ENCODE measurements at regions not wholly inside any gene's neighbourhood (a gene's known extent, or its start where the extent isn't known, plus 50 kb on each side); places are given as distances from the start of the nearest gene placed in this dataset.

DNA sequence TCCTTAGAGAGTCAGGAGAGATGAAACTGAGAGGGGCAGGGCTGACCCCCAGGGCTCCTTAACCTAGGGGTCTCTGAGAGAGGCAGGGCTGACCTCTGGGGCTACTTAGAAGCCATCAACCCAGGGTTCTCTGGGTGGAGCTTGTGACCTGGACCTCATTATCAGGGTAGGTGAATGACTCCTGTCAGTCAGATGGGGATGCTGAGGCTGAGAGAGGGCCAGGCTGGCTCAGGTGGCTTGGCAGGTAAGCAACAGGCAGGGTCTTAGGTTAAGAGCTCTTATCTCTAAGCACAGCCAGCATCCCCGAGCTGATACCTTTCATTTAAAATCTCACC is 160.9 kb downstream of the PTPRU start:
- TF ChIP-seq MYC (IDR thresholded peaks at IDR 0.05; ENCODE audit: low read depth, low read length), result no peak
- TF ChIP-seq, protein P1, sequence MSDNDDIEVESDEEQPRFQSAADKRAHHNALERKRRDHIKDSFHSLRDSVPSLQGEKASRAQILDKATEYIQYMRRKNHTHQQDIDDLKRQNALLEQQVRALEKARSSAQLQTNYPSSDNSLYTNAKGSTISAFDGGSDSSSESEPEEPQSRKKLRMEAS (IDR thresholded peaks at IDR 0.05; ENCODE audit: low read depth, low read length), result no peak
- TF ChIP-seq, protein P2, sequence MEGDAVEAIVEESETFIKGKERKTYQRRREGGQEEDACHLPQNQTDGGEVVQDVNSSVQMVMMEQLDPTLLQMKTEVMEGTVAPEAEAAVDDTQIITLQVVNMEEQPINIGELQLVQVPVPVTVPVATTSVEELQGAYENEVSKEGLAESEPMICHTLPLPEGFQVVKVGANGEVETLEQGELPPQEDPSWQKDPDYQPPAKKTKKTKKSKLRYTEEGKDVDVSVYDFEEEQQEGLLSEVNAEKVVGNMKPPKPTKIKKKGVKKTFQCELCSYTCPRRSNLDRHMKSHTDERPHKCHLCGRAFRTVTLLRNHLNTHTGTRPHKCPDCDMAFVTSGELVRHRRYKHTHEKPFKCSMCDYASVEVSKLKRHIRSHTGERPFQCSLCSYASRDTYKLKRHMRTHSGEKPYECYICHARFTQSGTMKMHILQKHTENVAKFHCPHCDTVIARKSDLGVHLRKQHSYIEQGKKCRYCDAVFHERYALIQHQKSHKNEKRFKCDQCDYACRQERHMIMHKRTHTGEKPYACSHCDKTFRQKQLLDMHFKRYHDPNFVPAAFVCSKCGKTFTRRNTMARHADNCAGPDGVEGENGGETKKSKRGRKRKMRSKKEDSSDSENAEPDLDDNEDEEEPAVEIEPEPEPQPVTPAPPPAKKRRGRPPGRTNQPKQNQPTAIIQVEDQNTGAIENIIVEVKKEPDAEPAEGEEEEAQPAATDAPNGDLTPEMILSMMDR (IDR thresholded peaks at IDR 0.05; ENCODE audit: low read depth, low read length), result no peak
- no peak for TF ChIP-seq POLR2A (IDR thresholded peaks at IDR 0.05; ENCODE audit: extremely low read depth, insufficient read length)
- DNase-seq (ENCODE audit: low read depth), result no peak
- H3K4me3 ChIP-seq (ENCODE audit: low read depth, low read length), result no peak overlapping the region

DNA sequence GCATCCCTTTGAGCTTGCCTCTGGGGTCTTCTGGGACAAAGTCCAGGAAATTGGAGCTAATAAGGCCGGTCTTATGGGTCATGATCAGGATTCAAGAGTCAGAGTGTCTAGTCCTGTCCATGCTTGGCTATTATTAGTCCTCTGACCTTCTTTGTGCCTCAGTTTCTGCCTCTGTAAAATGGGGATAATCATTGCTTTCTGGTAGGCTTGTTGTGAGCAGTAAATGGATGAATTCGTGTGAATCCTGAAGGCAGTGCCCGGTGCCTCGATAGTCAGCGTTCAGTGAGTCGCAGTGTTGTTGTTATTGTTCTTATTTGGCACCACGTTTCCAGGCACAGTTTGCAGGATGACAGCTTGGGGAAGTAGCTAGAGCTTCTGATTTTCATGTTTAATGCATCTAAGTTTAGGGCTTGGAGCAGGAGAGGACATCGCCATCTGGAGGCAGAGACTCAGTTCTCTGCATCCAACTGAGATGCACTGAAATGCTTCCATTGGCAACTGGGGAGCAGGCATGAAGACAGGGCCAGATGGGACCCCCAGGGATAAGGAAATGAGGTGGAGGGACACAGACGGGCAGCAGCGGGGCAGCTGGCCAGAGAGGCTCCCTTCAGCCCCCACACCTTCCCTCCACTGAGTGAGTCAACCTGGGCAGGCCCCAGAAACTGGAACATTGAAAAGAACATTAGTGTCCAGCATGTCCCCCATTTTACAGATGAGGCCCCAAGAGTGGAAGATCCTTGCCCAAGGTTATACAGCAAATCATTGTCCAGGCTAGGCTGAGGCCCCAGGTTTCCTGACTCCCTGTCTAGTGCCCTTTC is 160.3 kb downstream of the PTPRU start:
- no peak for TF ChIP-seq POLR2A (IDR thresholded peaks at IDR 0.05; ENCODE audit: extremely low read depth, insufficient read length)
- TF ChIP-seq, protein P2 (IDR thresholded peaks at IDR 0.05; ENCODE audit: low read depth, low read length), result peak; percentile 19
- no peak for DNase-seq (ENCODE audit: low read depth)
- no peak overlapping the region for H3K4me3 ChIP-seq (ENCODE audit: low read depth, low read length)

DNA sequence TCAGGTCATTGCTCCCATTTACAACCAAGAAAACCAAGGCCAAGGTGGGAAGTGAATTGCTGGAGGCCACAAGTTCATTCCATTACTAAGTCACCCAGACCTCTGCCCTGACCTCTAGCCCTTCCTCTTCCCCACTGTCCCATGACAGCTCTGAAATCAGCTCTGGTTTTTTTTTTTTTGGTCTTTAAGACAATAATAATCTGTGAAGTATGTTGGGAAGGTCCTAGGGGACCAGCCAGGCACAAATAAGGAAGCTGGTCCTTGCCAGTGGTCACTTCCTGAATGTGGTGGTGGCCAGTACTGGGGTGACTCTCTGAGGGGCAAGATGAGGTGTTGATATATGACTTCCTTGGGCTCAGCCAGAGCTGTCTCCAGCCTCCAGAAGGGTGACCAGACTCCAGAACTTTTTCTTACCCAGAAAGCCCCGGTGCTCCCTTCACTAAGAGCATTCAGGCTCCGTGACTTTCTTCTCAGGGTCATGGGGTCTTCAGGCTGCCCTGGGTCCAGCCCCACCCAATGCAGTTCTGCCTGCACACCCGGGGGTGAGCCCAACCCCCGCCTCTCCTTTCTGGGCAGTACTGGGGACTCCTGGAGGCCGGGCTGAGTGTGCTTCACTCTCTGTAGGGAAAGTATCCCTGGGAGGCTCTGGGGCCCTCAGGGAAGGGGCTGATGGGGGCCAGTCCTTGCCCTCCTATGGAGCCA is 159.6 kb downstream of the PTPRU start:
- no peak overlapping the region for H3K4me3 ChIP-seq (ENCODE audit: low read depth, low read length)
- DNase-seq (ENCODE audit: low read depth), result no peak
- no peak for TF ChIP-seq MYC (IDR thresholded peaks at IDR 0.05; ENCODE audit: low read depth, low read length)
- no peak for TF ChIP-seq POLR2A (IDR thresholded peaks at IDR 0.05; ENCODE audit: extremely low read depth, insufficient read length)
- TF ChIP-seq, protein P1 (IDR thresholded peaks at IDR 0.05; ENCODE audit: low read depth, low read length), result no peak
- TF ChIP-seq, protein P2 (IDR thresholded peaks at IDR 0.05; ENCODE audit: low read depth, low read length), result no peak

DNA sequence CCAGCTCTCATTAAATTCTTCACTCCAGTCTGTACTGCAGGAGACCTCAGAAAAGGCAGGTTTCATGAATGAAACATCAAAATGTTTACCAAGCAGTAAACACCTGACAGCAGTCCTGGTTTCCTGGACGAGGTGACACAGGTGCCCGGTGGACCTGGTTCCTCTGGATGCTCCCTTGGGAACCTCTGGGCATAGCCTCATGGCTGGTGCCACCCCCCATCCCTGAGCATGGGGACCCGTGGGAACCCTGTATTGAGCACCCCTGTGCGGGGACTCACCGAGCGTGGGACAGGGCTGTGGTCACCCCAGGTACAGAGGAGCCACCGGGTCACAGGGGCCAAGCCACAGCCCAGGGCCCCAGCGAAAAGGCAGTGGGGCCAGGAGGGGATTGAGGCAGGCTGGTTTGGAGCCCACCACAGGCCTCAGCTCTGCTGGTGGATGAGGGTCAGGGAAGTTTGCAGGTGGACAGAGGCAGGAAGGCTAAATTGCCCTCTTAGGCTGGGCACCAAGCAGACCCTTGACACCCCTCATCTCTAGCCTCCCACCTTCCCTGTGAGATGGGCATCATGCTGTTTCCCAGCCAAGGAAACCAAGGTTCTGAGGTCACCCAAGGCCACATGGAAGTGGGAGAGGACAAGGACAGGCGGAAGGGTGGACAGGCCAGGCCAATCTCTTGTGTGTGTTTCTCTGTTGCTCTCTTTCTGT is 158.4 kb downstream of the PTPRU start:
- DNase-seq (ENCODE audit: low read depth), result no peak
- TF ChIP-seq, protein P1 (IDR thresholded peaks at IDR 0.05; ENCODE audit: low read depth, low read length), result no peak
- TF ChIP-seq MYC (IDR thresholded peaks at IDR 0.05; ENCODE audit: low read depth, low read length) (no peak), POLR2A (IDR thresholded peaks at IDR 0.05; ENCODE audit: extremely low read depth, insufficient read length) (no peak)
- TF ChIP-seq, protein P2 (IDR thresholded peaks at IDR 0.05; ENCODE audit: low read depth, low read length), result no peak
- no peak overlapping the region for H3K4me3 ChIP-seq (ENCODE audit: low read depth, low read length)

DNA sequence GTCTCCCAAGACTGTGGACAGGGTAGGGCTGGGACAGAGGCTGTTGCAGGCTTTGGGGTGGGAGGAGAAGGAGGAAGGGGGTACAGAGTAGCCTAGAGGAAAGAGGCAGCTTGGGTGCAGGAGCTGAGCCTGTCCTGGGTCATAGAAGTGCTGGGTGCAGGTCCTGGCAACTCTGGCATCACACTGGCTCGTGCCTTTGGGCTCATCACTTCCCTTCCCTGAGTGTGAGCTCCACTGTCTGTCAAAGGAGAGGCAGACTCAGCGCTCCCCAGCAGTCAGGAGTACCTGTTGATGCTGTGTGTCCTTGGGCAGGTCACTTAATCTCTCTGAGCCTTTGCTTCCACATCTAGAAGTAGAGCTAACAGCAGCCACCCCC is 157.1 kb downstream of the PTPRU start:
- H3K4me3 ChIP-seq (ENCODE audit: low read depth, low read length), result no peak overlapping the region
- no peak for DNase-seq (ENCODE audit: low read depth)
- TF ChIP-seq, protein P1 (IDR thresholded peaks at IDR 0.05; ENCODE audit: low read depth, low read length), result no peak
- TF ChIP-seq MYC (IDR thresholded peaks at IDR 0.05; ENCODE audit: low read depth, low read length), result no peak
- TF ChIP-seq, protein P2 (IDR thresholded peaks at IDR 0.05; ENCODE audit: low read depth, low read length), result no peak
- no peak for TF ChIP-seq POLR2A (IDR thresholded peaks at IDR 0.05; ENCODE audit: extremely low read depth, insufficient read length)

All from NB4 (cell line).